GM21619 (cell line): ENCODE measurements at regions not wholly inside any gene's neighbourhood (a gene's known extent, or its start where the extent isn't known, plus 50 kb on each side); places are given as distances from the start of the nearest gene placed in this dataset.

Source experiments
- ATAC-seq: cut with Tn5 transposase; IDR thresholded peaks from one replicate; pipeline ENCODE4 v1.9.1; 2021; ENCODE audit not compliant: unreplicated experiment

- no peak for ATAC-seq
These were observed 1813.5 kb upstream of the CDH6 start for GRCh38 chr5:29380029-29380428.

GRCh38 chr5:29379619-29380018 is 1813.9 kb upstream of the CDH6 start:
- no peak for ATAC-seq

GRCh38 chr5:29378104-29378503 is 1815.4 kb upstream of the CDH6 start:
- no peak for ATAC-seq

GRCh38 chr5:29370248-29370647 is 1823.2 kb upstream of the CDH6 start:
- no peak for ATAC-seq

- ATAC-seq = no peak
These were observed 1826.2 kb upstream of the CDH6 start for GRCh38 chr5:29367176-29367833.

GRCh38 chr5:29351170-29351569 is 1842.3 kb upstream of the CDH6 start:
- ATAC-seq = no peak

GRCh38 chr5:29337030-29337429 is 1856.5 kb upstream of the CDH6 start:
- no peak for ATAC-seq

- ATAC-seq = no peak
These were observed 1871.9 kb upstream of the CDH6 start for GRCh38 chr5:29321591-29321990.

GRCh38 chr5:29309359-29309758 is 1884.1 kb upstream of the CDH6 start:
- no peak for ATAC-seq

GRCh38 chr5:29307478-29307877 is 1886.0 kb upstream of the CDH6 start:
- ATAC-seq = no peak

- ATAC-seq = no peak
These were observed 1888.9 kb upstream of the CDH6 start for GRCh38 chr5:29304545-29304944.

GRCh38 chr5:29296548-29296947 is 1896.9 kb upstream of the CDH6 start:
- no peak for ATAC-seq

- ATAC-seq = no peak
These were observed 1915.8 kb upstream of the CDH6 start for GRCh38 chr5:29277642-29278041.

GRCh38 chr5:29276371-29276770 is 1917.1 kb upstream of the CDH6 start:
- no peak for ATAC-seq

GRCh38 chr5:29263915-29264351 is 1929.6 kb upstream of the CDH6 start:
- ATAC-seq = no peak

GRCh38 chr5:29262339-29263123 is 1931.0 kb upstream of the CDH6 start:
- no peak for ATAC-seq

- ATAC-seq = no peak
These were observed 1932.3 kb upstream of the CDH6 start for GRCh38 chr5:29261213-29261612.

GRCh38 chr5:29252390-29252789 is 1941.1 kb upstream of the CDH6 start:
- ATAC-seq = no peak

GRCh38 chr5:29247346-29248028 is 1946.0 kb upstream of the CDH6 start:
- no peak for ATAC-seq

- ATAC-seq = no peak
These were observed 1953.1 kb upstream of the CDH6 start for GRCh38 chr5:29240379-29240778.

- ATAC-seq = no peak
These were observed 1953.9 kb upstream of the CDH6 start for GRCh38 chr5:29239606-29240005.

- ATAC-seq = no peak
These were observed 1955.4 kb upstream of the CDH6 start for GRCh38 chr5:29238115-29238514.
